GM18520 (cell line): ENCODE measurements at regions not wholly inside any gene's neighbourhood (a gene's known extent, or its start where the extent isn't known, plus 50 kb on each side); places are given as distances from the start of the nearest gene placed in this dataset.

Experiments
- ATAC-seq: cut with Tn5 transposase; IDR thresholded peaks from one replicate; pipeline ENCODE4 v1.9.1; 2021; ENCODE audit not compliant: unreplicated experiment

DNA sequence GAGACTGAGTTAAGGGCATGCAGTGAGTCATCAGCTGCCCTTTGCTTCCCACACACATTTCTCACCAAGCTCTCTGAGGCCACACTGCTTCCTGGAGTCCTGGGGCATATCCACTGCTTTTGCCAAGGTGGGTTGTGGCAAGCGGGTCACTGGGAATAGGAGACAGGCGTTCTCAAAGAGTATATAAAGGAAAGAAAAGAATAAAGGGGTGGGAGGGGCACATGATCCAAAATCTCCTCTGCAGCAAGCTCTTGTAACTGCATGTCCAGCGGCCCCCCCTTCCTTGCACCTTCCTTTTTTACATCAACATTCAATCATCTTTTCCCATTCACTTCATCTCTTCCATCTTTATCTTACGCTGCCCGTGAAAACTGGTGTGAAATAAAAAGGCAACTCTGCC lies 259.1 kb upstream of the RPL38 start:
- ATAC-seq, result no peak

DNA sequence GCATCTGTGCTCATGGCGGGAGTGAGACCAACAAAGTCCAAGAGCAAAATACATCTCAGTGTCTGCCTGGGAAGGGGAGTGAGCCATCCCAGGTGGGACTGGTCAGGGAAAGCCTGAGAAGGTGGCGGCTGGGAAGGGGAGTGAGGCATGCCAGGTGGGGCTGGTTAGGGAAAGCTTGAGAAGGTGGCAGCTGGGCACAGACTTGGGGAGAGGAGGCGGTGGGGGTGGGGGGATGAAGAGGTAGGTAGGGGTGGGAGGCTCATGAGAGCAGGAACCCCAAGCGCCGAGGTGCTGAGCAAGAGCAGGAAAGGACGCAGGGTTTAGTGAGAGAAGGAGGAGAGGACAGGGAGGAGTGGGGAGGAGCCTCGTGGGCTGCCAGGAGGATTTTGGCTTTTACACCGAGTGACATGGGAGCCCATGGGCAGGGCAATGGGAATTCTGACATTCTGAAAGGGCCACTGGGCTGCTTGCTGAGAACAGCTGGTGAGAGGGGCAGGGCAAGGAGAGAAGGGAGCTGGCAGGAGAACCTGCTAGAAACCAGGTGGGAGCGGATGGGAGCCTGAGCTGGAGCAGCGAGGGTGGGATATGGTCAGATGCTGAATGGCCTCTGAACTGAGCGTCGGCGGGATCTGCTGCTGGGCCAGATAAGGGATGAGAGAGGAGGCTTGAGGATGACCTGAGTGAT lies 256.1 kb upstream of the RPL38 start:
- ATAC-seq, result no peak

DNA sequence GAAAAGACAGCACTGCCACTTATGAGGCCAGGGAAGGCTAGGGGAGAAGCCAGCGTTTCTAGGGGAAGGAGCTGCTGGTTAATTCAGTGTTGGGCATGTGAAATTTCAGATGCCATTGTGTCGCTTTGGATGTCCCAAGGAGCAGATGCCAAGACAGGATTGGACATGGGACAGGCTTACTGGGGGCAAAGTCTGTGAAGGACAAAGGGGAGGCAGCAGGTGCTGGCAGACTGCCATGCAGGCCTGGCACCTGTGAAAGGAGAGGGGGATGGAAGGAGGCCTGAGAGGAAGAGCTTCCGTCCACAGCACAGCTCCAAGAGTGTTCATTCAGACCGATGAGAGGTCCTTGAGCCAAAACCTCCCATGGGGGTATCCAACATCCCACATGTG lies 255.5 kb upstream of the RPL38 start:
- ATAC-seq, result no peak

DNA sequence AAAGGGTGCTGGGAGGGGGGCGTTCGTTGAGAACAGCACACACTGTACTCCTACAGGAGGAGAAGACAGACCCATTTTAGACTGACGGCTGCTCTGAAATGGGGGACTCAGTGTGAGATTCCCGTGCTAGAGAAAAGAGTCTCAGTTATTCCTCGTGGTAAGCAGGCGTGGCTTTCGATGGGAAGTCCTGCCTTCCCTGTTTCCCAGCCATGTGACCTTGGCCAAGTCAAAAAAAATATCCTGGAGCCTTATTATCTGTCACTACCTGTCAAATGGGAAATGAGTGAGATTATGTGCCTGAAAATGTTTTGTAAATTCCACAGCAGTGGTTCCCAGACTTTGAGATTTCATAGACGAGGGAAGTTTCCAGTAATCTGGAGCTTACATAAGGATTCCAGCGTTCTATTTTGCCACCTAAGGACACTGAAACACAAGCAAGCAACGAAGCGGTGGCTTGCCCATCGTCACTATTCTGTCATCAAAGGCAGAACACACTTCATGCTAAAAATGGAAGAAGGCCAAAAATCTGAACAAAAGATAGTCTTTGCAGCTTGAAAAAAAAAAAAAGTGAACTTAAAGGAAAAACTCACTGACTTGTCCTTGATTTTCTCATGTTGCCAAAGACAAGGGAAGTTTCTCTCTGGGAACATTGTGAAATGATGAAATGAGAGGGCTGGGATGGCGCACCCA lies 253.4 kb upstream of the RPL38 start:
- no peak for ATAC-seq

DNA sequence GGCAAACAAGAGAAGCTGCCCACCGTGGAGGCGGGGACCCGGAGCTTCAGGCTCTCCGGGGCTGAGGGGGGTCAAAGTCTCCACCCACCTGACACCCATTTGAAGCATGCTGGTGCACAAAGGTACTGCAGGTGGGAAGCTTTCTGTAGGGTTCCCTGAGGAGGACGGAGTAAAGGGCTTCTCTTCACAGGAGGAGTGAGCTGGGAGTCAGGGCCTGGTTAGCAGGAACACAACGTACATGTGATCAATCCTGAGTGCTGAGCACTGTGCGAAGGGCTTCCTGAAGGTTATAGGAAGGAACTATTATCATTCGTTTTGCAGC lies 252.9 kb upstream of the RPL38 start:
- no peak for ATAC-seq

DNA sequence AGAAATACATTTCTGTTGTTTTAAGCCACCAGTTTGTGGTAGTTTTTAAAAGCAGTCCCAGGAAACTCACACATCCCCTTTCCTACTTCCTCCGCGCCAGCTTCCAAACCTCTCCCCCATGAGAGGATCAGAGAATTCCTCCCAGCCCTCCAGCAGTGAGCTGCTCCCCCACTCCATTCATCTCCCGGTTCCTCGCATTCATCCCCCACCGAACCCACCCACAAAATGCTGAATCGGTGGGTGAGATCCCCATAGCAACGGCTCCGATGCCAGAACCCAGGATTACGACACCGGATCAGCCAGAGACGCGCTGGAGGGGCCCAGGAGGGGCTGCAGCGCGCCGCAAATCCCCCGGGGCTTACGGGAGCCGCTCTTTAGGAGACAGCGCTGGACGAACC lies 251.4 kb upstream of the RPL38 start:
- no peak for ATAC-seq

DNA sequence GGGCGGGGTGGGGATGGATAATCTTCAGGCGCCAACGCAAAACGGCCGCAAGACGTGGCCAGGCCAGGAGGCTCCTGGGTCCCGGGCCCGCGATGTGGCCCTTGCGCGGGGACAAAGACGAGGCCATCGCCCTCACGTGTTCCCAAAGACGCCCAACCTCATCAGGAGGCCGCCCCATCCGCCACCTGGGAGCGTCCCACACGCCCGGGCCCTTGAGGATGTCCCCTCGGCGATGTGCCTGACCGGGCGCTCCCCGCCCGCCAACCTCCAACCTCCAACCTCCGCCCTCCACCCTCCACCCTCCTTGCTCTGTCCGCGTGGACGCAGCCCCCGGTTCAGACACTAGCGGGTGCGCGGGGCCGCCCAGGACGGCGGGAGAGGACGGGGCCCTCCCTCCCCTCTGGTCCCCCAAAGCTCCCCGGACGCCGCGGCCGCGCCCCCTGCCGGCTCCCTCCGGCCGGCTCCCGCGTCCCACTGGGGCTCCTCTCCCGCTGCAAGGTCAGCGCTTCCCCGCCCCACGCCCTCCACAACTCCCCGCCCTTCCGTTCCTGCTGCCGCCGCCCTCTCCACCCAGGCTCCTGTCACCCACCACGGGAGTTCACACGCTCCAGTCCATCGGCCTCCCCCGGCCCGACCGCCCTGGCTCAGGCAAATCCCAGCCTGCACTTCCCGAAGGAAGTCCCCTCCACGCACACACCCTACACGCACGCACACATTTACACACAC lies 250.8 kb upstream of the RPL38 start:
- ATAC-seq, result no peak

DNA sequence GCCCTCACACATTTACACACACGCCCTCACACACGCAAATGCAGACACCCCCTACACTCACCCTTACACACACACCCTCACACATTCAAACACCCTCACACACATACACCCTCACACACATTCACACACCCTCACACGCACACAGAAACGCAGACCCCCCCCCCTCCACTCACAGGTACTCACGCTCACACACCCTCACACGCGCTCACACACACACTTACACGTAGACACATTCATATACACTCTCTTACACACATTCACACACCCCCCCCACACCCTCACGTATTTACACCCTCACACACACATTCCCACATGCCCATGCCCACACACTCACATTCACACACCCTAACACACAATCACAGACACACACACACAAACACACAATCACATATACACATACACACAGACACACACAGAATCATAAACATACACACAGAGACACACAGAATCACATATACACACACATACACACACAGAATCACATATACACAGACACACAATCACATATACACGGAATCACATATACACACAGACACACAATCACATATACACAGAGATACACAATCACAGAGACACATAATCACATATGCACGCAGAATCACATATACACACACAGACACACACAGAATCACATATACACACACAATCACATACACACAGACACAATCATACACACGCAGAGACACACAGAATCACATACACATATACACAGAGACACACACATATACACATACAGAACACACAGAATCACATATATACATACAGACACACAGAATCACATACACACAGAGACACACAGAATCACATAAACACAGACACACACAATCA lies 250.1 kb upstream of the RPL38 start:
- no peak for ATAC-seq

DNA sequence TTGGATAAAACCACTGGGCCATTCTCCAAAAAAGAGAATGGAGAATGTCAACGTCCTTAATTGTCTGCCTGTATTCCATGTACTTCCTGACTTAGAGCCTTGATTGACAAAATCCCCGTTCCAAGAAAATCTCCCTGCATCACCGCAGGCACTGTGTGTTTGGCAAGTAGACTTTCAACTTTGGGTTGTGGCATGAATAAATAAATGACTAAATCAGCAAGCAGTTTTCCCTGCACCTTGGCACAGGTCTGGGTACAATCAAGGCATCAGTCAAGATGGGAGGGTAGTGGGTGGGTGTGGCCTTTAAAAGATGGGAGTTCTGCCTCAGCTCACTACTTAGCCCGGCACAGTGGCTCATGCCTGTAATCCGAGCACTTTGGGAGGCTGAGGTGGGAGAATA lies 248.5 kb upstream of the RPL38 start:
- no peak for ATAC-seq

DNA sequence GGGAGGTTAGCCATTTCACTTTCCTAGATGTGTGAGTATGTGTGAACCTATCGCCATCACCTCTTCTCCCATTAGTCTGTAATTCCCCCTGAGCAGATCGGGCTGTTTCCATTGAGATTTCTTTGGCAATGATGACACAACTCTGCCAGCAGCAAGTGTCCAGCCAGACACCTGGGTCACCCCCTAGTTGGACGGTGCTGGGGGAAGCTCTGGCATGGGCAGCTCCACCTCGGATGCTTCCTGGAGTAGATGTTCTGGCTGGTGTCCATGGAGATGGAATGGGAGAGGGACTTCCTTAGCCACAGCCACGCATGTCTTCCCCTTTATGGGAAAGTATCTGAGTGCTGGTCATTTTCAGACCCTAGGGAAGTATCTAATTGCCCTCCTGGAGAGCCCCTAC lies 247.9 kb upstream of the RPL38 start:
- ATAC-seq, result no peak

DNA sequence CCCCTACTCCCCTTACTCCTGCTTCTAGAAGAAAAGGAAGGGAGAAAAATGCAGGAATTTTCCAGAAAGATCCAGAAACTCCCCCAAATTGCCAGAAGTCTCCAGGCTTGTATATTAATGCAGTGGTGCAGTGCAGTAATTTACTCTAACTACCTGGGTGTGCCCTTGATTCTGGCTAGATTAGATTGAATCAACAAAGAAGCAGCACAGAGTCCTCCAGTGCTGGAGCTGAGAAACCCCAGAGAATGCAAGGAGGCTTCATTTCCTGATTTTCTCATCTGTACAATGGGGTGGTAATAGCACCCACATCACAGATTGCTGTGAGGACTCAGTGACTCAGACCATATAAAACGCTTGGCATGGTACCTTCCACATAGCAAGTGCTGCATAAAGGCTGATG lies 247.3 kb upstream of the RPL38 start:
- no peak for ATAC-seq

DNA sequence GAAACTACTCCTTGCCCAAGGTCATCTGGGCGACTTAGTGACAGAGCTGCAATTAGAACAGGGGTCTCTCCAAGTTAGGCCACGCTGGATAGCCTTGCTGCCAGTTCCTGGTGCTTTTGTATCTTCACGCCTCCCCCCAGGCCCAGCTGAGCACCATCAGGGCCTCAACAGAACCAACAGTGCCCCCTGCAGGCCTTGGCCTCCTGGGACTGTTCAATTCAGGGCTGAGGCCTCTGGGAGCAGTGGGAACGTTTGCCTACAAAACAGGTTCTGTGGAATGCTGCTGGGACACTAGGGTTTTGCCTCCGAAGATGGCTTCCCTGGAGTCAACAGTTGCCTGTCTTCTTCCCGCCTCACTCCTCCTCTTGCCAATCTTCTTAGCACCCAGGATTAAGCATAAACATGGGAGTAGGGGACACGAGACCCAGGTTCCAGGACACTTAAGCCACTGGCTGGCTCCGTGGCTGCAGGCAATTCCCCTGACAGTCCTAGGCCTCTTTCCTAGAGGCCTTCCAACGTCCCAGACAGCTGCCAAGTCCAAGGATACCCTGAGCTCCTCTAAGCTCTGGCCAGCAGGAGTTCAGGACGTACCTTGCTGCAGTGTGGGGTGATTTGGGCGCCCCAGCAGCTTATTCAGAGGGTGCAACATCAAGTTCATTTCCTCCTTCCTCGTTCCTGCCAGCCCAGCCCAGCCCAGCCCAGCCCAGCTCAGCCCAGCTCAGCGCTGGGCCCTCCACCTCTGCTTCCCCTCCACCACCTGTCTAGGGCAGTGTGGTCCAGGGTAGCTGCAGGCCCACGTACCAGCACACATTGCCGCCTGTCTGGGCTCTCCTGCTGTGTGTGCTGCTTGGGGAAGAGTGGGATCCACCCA lies 246.6 kb upstream of the RPL38 start:
- ATAC-seq, result no peak

DNA sequence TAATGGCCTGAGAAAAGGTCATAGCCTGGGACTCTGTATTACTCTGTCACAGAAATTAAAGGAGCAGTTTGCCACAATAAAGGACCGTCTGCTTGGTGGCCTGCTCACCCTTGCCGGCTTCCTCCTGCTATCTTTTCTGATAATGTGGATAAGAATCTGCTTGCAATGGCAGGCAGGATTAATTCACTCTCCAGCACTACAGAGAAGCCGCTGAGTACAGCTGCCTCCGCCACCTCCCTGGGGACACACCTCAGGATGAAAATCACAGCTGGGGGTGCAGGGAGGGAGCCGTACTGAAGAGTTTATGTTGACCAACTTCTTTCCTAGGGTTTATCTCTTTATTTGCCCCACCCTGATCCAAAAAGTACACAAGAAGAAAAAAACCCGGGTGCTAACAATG lies 245.9 kb upstream of the RPL38 start:
- no peak for ATAC-seq

DNA sequence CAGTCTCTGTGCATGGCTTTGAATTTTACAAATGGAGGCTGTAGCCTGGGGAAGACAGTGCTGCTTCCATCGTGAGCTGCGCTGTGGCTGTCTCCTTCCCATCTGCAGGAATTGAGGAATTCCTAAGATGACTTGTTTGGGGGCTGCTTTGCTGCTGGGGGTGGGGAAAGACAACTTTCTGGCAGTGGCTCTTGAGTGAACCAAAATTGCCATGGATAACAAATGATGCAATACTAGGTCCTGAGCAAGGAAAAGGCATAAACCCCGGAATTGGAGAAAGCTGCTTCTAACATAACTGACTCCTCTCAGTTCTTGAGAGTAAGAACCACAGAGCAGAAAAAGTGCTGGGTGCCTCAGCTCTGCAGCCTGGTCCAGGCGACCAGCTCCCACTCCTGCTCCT lies 245.0 kb upstream of the RPL38 start:
- no peak for ATAC-seq

DNA sequence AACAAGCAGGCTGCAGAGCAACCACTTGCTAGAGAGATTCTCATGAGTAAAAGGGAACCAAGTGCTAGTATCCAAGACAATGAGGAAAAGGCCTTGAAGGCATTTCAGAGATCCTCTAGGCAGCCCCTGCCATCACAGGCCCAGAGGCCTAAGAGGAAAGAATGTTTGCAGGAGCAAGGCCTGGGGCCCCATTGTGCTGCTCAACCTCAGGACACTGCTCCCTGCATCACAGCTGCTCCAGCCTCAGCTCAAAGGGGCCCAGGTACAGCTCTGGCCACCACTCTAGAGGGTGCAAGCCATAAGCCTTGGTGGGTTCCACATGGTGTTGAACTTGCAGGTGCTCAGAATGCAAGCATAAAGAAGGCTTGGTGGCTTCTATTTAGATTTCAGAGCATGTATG lies 243.0 kb upstream of the RPL38 start:
- ATAC-seq, result no peak

DNA sequence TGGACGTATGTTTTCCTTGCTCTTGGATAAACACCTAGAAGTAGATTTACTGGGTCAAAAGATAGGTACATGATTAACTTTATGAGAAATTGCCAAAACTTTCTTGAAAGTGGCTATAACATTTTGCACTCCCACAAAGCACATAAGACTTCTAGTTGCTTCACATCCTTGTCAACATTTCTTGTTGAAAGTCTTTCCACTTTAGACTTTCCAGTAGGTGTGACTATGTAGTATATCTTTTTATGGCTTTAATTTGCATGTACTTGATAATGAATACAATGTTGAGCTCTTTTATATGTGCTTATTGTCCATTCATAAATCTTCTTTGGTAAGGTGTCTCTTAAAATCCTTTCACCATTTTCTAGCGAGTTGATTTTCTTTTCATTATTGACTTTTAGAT lies 241.2 kb upstream of the RPL38 start:
- no peak for ATAC-seq

DNA sequence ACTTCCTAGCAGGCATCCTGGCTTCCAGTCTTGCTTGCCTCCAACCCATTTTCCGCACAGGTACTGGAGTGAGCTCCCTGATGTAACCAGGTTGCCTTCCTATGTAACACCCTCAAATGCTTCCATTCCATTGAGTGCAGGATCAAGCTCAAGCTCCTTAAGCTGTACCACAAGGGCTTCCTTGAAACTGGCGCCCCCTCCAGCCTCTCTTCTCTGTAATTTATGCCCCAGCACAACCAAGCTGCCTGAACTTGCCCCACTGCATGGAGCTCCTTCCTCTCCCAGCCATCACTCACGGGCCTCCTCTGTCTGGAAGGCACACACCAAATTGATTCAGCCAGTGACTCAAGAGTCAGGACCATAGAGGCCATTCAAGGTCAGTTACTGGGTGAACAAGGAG lies 234.8 kb upstream of the RPL38 start:
- no peak for ATAC-seq

DNA sequence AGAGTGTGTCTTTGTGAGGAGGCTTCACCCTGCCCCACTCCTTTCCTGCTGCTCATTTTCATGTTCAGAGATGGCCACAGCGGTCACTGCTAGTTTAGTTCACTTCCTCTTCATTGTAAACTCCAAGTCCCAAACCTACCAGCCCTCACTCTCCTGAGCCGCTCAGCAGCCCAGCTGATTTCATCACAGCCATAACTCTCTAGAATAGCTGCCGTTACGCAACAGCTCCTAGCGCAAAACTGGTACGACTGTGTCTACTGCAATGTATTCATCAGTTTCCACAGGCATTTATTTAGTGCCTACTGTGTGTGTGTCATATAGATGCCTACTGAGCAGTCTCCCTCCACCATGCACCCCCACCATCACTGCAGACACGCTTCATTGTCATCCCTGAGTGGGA lies 233.5 kb upstream of the RPL38 start:
- no peak for ATAC-seq

DNA sequence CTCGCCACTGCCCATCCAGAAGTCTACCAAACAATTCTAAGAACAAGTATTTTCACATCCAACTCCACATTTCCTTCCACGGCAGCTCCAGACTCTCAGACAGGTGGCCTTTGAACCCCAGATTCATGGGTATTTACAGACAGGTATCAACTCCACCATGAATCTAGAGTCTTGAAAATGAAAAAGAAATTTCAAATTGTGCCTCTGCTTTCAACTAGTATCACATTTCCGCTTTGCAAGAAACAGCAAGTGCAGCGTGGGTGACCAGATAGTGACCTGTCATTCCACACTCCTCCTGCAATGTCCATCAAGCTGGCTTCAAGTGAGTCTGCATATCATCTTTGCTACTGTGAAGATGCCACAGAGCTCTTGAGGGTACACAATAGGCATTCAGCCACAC lies 232.4 kb upstream of the RPL38 start:
- ATAC-seq, result no peak

DNA sequence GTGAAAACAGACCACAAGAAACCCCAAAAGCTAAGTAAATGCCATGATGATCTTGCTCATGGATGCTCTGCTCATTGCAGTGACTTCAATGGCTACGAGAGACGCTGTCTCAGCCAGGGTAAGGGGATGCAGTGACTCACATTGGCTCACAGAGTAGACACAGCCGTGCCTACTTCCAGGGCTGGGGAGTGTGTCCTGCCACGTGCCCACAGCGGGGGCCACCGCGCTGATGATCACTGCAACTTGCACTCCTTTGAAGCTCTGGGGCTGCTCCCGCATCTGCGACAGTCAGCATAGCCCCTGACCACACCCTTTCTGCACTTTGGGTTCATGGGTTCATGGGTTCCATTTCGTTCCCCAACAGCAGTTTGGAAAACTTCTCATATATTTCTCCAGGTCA lies 231.4 kb upstream of the RPL38 start:
- no peak for ATAC-seq

DNA sequence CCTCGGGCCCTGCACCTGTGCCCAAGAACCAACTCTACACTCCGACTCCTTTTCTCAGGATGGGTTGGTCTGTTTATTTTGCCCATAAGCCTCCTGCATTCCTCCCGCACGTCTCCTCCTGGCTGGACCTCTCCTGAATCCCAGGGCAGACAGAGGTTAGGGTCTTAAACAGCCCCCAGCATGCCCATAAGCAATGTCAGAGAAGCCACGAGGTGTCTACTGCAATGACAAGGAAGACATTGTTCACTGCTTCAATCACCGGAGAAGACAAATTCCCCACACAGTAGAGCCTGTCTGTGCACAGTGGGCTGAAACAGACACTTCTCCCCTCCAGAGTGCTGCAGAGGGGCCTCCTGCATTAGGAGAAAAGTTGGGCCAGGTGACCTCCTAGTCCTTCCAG lies 230.6 kb upstream of the RPL38 start:
- no peak for ATAC-seq
